Neural crest cell (in vitro differentiated cells): ENCODE measurements at regions not wholly inside any gene's neighbourhood (a gene's known extent, or its start where the extent isn't known, plus 50 kb on each side); places are given as distances from the start of the nearest gene placed in this dataset.

Source experiments
- DNase-seq: peaks from one replicate; pipeline ENCODE4 v3.0.0; 2021; ENCODE audit warnings: low read depth, mixed read lengths, low spot score
- H3K27ac Mint-ChIP-seq: one replicate; pipeline ENCODE4 v1.8.0; 2021; ENCODE audit warnings: mild to moderate bottlenecking, mixed read lengths; ENCODE audit not compliant: unreplicated experiment
- H3K27me3 Mint-ChIP-seq: 2 replicates; pipeline ENCODE4 v1.8.0; 2021; ENCODE audit warnings: low read depth, mild to moderate bottlenecking, mixed read lengths
- H3K36me3 Mint-ChIP-seq: 2 replicates; pipeline ENCODE4 v1.8.0; 2021; ENCODE audit warnings: low read depth, mild to moderate bottlenecking, mixed read lengths
- H3K4me1 Mint-ChIP-seq: 2 replicates; pipeline ENCODE4 v1.8.0; 2021; ENCODE audit warnings: mixed read lengths
- H3K4me3 Mint-ChIP-seq: one replicate; pipeline ENCODE4 v1.8.0; 2021; ENCODE audit warnings: mild to moderate bottlenecking, mixed read lengths
- H3K9me3 Mint-ChIP-seq: 2 replicates; pipeline ENCODE4 v1.8.0; 2021; ENCODE audit warnings: mixed read lengths
- TF ChIP-seq, protein P1 (sequence below): fragments of 200-600 bp; sonication (generic); conservative IDR thresholded peaks from 2 replicates; pipeline ENCODE4 v1.5.0; 2021; ENCODE audit warnings: antibody characterized with exemption, mild to moderate bottlenecking

DNA sequence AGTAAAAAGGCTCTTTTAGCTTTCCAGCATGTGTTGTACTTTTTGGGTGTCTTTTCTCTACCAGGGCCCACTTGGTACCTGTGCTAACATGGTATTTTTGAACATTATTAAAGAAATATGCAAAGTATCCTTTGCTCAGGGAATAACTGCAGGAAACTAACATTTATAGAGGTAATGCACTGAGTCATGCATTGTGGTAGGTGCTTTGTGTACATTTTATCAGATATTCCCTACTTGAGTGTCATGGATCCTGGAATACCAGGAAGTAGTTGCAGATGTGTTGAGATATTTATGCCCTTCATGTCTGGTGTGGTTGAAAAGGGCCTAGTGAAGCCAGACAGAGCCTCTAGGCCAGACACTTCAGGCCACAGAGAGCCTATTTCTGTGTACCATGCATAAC, 215.5 kb upstream of the CYRIA start:
- DNase-seq, result no peak
- Mint-ChIP-seq H3K4me1 (no peaks in the 10 kb centered on the region), H3K27me3 (peaks cover 4% of the 10 kb centered on the region), H3K27ac (no peak overlapping the region), H3K9me3 (no peaks in the 10 kb centered on the region), H3K36me3 (no peaks in the 10 kb centered on the region), H3K4me3 (no peak overlapping the region)
- TF ChIP-seq, protein P1, sequence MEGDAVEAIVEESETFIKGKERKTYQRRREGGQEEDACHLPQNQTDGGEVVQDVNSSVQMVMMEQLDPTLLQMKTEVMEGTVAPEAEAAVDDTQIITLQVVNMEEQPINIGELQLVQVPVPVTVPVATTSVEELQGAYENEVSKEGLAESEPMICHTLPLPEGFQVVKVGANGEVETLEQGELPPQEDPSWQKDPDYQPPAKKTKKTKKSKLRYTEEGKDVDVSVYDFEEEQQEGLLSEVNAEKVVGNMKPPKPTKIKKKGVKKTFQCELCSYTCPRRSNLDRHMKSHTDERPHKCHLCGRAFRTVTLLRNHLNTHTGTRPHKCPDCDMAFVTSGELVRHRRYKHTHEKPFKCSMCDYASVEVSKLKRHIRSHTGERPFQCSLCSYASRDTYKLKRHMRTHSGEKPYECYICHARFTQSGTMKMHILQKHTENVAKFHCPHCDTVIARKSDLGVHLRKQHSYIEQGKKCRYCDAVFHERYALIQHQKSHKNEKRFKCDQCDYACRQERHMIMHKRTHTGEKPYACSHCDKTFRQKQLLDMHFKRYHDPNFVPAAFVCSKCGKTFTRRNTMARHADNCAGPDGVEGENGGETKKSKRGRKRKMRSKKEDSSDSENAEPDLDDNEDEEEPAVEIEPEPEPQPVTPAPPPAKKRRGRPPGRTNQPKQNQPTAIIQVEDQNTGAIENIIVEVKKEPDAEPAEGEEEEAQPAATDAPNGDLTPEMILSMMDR, result no peak

GRCh38 chr2:16871411-16871810, 205.8 kb upstream of the CYRIA start:
- Mint-ChIP-seq H3K9me3 (no peaks in the 10 kb centered on the region), H3K36me3 (no peaks in the 10 kb centered on the region), H3K4me1 (no peaks in the 10 kb centered on the region), H3K4me3 (no peak overlapping the region), H3K27ac (no peak overlapping the region), H3K27me3 (no peaks in the 10 kb centered on the region)
- TF ChIP-seq, protein P1, result no peak
- no peak for DNase-seq

DNA sequence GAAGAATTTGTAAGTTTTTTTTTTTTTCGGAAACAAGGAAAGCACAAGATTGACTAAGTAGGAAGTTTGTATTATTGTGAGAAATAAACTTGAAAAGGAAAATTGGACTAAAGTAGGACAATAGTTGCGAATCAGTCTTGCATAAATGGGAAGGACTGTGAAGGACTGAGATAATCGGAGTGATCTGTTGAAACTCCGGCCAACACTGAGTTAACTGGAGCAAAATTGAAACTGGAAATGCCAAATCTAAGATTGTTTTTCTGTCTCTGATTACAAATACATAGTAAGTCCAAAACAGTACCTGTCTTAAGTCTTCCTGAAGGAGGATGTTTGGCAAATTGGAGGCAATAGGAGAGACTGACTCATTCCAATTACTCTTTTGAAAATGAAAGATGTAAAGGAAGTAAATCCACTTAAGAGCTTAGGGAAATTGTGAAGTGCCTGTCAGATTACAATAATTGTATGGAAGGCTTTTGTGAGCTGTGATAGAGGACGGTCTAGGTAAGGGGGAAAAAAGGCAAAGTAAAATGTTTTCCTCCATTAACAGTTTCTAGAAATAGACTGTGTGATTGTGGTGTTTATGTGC, 204.9 kb upstream of the CYRIA start:
- TF ChIP-seq, protein P1, result no peak
- Mint-ChIP-seq H3K4me1 (no peaks in the 10 kb centered on the region), H3K4me3 (no peak overlapping the region), H3K27ac (no peak overlapping the region), H3K36me3 (no peaks in the 10 kb centered on the region), H3K9me3 (no peaks in the 10 kb centered on the region), H3K27me3 (no peaks in the 10 kb centered on the region)
- no peak for DNase-seq

GRCh38 chr2:16869711-16870110, 204.1 kb upstream of the CYRIA start:
- Mint-ChIP-seq H3K27ac (no peak overlapping the region), H3K36me3 (no peaks in the 10 kb centered on the region), H3K9me3 (no peaks in the 10 kb centered on the region), H3K4me1 (no peaks in the 10 kb centered on the region), H3K27me3 (no peaks in the 10 kb centered on the region), H3K4me3 (no peak overlapping the region)
- DNase-seq, result no peak
- TF ChIP-seq, protein P1, result no peak

GRCh38 chr2:16862471-16862870, 196.8 kb upstream of the CYRIA start:
- Mint-ChIP-seq H3K36me3 (no peaks in the 10 kb centered on the region), H3K27me3 (no peaks in the 10 kb centered on the region), H3K4me1 (no peaks in the 10 kb centered on the region), H3K4me3 (no peak overlapping the region), H3K27ac (no peak overlapping the region), H3K9me3 (no peaks in the 10 kb centered on the region)
- TF ChIP-seq, protein P1, result no peak
- DNase-seq, result no peak
